GM23338 (cell line): ENCODE measurements at regions not wholly inside any gene's neighbourhood (a gene's known extent, or its start where the extent isn't known, plus 50 kb on each side); places are given as distances from the start of the nearest gene placed in this dataset.

ENCODE experiments used
- ATAC-seq: fragments of 200-7000 bp; cut with Tn5 transposase; 3 replicates; pipeline ENCODE4 v1.9.1; 2020
- DNase-seq: peaks from one replicate; pipeline ENCODE4 v3.0.0-alpha.2; 2015; ENCODE audit warnings: low spot score
- H2AFZ ChIP-seq: fragments of 200-600 bp; sonication (generic); 2 replicates; pipeline ENCODE4 v1.8.0; 2016; ENCODE audit warnings: antibody characterized with exemption, mild to moderate bottlenecking, moderate library complexity
- H3F3A ChIP-seq: fragments of 200-600 bp; sonication (generic); replicated peaks from 2 replicates; pipeline ENCODE4 v1.8.0; 2017; ENCODE audit warnings: antibody characterized with exemption, mixed run types, low read depth
- H3K27ac ChIP-seq: fragments of 200-600 bp; sonication (generic); 2 replicates; pipeline ENCODE4 v1.6.1; 2016; ENCODE audit warnings: low read depth
- H3K27me3 ChIP-seq: fragments of 200-600 bp; sonication (generic); 2 replicates; pipeline ENCODE4 v1.8.0; 2016; ENCODE audit warnings: mild to moderate bottlenecking, mixed run types, moderate library complexity; ENCODE audit not compliant: insufficient read depth
- H3K36me3 ChIP-seq: fragments of 200-600 bp; sonication (generic); 2 replicates; pipeline ENCODE4 v1.8.0; 2016; ENCODE audit warnings: mild to moderate bottlenecking; ENCODE audit not compliant: insufficient read depth
- H3K4me1 ChIP-seq: fragments of 200-600 bp; sonication (generic); 2 replicates; pipeline ENCODE4 v1.8.0; 2016; ENCODE audit warnings: mild to moderate bottlenecking, moderate library complexity; ENCODE audit not compliant: insufficient read depth
- H3K4me2 ChIP-seq: fragments of 200-600 bp; sonication (generic); 2 replicates; pipeline ENCODE4 v1.7.1; 2017; ENCODE audit warnings: mixed run types
- H3K4me3 ChIP-seq: fragments of 200-600 bp; sonication (generic); 2 replicates; pipeline ENCODE4 v1.6.1; 2016; ENCODE audit warnings: mixed run types
- H3K79me2 ChIP-seq: fragments of 200-600 bp; sonication (generic); replicated peaks from 2 replicates; pipeline ENCODE4 v1.8.0; 2017; ENCODE audit warnings: mild to moderate bottlenecking; ENCODE audit not compliant: insufficient read depth
- H3K9me2 ChIP-seq: fragments of 200-600 bp; sonication (generic); 2 replicates; pipeline ENCODE4 v1.8.0; 2017; ENCODE audit not compliant: insufficient read depth
- H4K20me1 ChIP-seq: fragments of 200-600 bp; sonication (generic); replicated peaks from 2 replicates; pipeline ENCODE4 v1.8.0; 2017; ENCODE audit warnings: mild to moderate bottlenecking; ENCODE audit not compliant: insufficient read depth
- H3K27ac Mint-ChIP-seq: 2 replicates; pipeline ENCODE4 v1.8.0; 2020; ENCODE audit warnings: inconsistent platforms, mild to moderate bottlenecking, moderate library complexity, mixed read lengths
- H3K27me3 Mint-ChIP-seq: 3 replicates; pipeline ENCODE4 v1.8.0; 2022; ENCODE audit warnings: low read depth, mild to moderate bottlenecking, moderate library complexity, mixed read lengths, inconsistent platforms; ENCODE audit not compliant: insufficient read depth, poor library complexity
- H3K36me3 Mint-ChIP-seq: 3 replicates; pipeline ENCODE4 v1.8.0; 2021; ENCODE audit warnings: low read depth, mild to moderate bottlenecking, inconsistent platforms, moderate library complexity, mixed read lengths
- H3K4me1 Mint-ChIP-seq: 3 replicates; pipeline ENCODE4 v1.8.0; 2020; ENCODE audit warnings: mild to moderate bottlenecking, inconsistent platforms, mixed read lengths
- H3K4me3 Mint-ChIP-seq: 3 replicates; pipeline ENCODE4 v1.8.0; 2021; ENCODE audit warnings: moderate library complexity, mild to moderate bottlenecking, inconsistent platforms, mixed read lengths
- H3K9me3 Mint-ChIP-seq: 3 replicates; pipeline ENCODE4 v1.8.0; 2020; ENCODE audit warnings: moderate library complexity, mild to moderate bottlenecking, inconsistent platforms, mixed read lengths
- CREB1 ChIP-seq: fragments of 250-450 bp; sonication (Bioruptor Pico); IDR thresholded peaks from 2 replicates; pipeline ENCODE4 v1.5.0; 2020; ENCODE audit warnings: low read depth, mild to moderate bottlenecking, moderate library complexity
- CTCF ChIP-seq, 2 experiments: fragments of 200-600 bp in 1 of 2; sonication (generic) in 1 of 2; conservative IDR thresholded peaks; 2 replicates each; pipeline versions ENCODE4 v1.5.1 to v1.6.1; 2016 to 2017; ENCODE audit warnings: antibody characterized with exemption in 2 of 2, low read depth in 2 of 2, mild to moderate bottlenecking in 2 of 2, moderate library complexity in 1 of 2
- ETS1 ChIP-seq: IDR thresholded peaks from 2 replicates; pipeline ENCODE4 v1.6.1; 2016; ENCODE audit warnings: antibody characterized with exemption
- EZH2 ChIP-seq: fragments of 200-600 bp; sonication (generic); IDR thresholded peaks from one replicate; pipeline ENCODE4 v1.8.0; 2017; ENCODE audit warnings: antibody characterized with exemption, mild to moderate bottlenecking, low read depth; ENCODE audit not compliant: unreplicated experiment
- EZH2phosphoT487 ChIP-seq: fragments of 200-600 bp; sonication (generic); IDR thresholded peaks from one replicate; pipeline ENCODE4 v1.8.1; 2018; ENCODE audit warnings: antibody characterized with exemption; ENCODE audit not compliant: unreplicated experiment
- JUNB ChIP-seq: IDR thresholded peaks from one replicate; pipeline ENCODE4 v1.6.1; 2016; ENCODE audit warnings: antibody characterized with exemption; ENCODE audit not compliant: unreplicated experiment
- NANOG ChIP-seq: IDR thresholded peaks from 2 replicates; pipeline ENCODE4 v1.6.1; 2016; ENCODE audit warnings: antibody characterized with exemption, borderline replicate concordance
- POLR2AphosphoS5 ChIP-seq: IDR thresholded peaks from 2 replicates; pipeline ENCODE4 v1.6.1; 2016; ENCODE audit warnings: antibody characterized with exemption, low read depth
- REST ChIP-seq: IDR thresholded peaks from one replicate; pipeline ENCODE4 v1.6.1; 2018; ENCODE audit warnings: antibody characterized with exemption; ENCODE audit not compliant: unreplicated experiment
- STAT1 ChIP-seq: IDR thresholded peaks from one replicate; pipeline ENCODE4 v1.6.1; 2016; ENCODE audit warnings: antibody characterized with exemption; ENCODE audit not compliant: unreplicated experiment
- ZNF114 ChIP-seq: fragments of 250-450 bp; sonication (Bioruptor Pico); IDR thresholded peaks from 2 replicates; pipeline ENCODE4 v1.5.0; 2020; ENCODE audit warnings: mild to moderate bottlenecking, moderate library complexity
- ZNF331 ChIP-seq: fragments of 250-450 bp; sonication (Bioruptor Pico); IDR thresholded peaks from 2 replicates; pipeline ENCODE4 v1.5.0; 2020; ENCODE audit warnings: low read depth, mild to moderate bottlenecking, moderate library complexity

- Histone ChIP-seq H2AFZ (no peak overlapping the region), H3K4me1 (no peaks in the 10 kb centered on the region), H3K79me2 (no peaks in the 10 kb centered on the region), H3K4me3 (no peak overlapping the region), H3K27me3 (no peaks in the 10 kb centered on the region), H3K27ac (no peak overlapping the region), H4K20me1 (no peaks in the 10 kb centered on the region), H3K4me2 (no peak overlapping the region), H3F3A (no peaks in the 10 kb centered on the region), H3K36me3 (no peaks in the 10 kb centered on the region), H3K9me2 (no peaks in the 10 kb centered on the region)
- ATAC-seq (no peak), DNase-seq (no peak)
- H3K27ac Mint-ChIP-seq: no peak overlapping the region
- TF ChIP-seq ZNF114 (CRISPR knock-in tag): no peak
- no peak for TF ChIP-seq NANOG
- TF ChIP-seq STAT1: no peak
- TF ChIP-seq JUNB: no peak
- TF ChIP-seq CTCF (conservative IDR thresholded peaks at IDR 0.05; ENCODE audit: low read depth in 2 of 2): no peak
- no peak for TF ChIP-seq ETS1
- TF ChIP-seq POLR2AphosphoS5: no peak
- no peak for TF ChIP-seq EZH2
- no peak for TF ChIP-seq EZH2phosphoT487
- no peak for TF ChIP-seq CREB1 (CRISPR knock-in tag)
- H3K36me3 Mint-ChIP-seq: no peaks in the 10 kb centered on the region
- H3K4me3 Mint-ChIP-seq: no peak overlapping the region
- no peaks in the 10 kb centered on the region for H3K4me1 Mint-ChIP-seq
- H3K9me3 Mint-ChIP-seq: no peaks in the 10 kb centered on the region; the same call in 2 of the 3 replicates
- H3K27me3 Mint-ChIP-seq: no peaks in the 10 kb centered on the region
Observed at GRCh38 chrX:25646156-25646555, 492.0 kb upstream of the MAGEB18 start.

DNA sequence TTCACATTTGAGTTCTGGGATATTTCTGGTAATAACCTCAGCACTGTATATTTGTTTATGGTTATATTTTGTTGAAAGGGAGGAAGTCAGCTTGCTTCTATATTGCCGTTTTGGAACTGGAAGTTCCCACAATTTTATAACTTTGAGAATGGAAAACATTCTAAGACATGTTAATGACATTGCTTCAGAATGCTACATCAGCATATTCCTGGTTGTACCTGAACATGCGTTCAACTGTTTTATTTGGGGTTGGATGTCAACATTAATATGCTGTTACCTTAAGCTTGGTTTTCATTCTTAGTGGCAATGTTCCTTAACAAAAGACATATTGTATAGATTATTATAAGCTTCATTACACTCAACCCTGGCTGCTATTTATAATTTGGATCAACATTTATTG lies 489.4 kb upstream of the MAGEB18 start:
- Histone ChIP-seq H3K79me2 (no peaks in the 10 kb centered on the region), H3K36me3 (no peaks in the 10 kb centered on the region), H3F3A (no peaks in the 10 kb centered on the region), H2AFZ (no peak overlapping the region), H3K4me2 (no peak overlapping the region), H3K4me1 (no peaks in the 10 kb centered on the region), H4K20me1 (no peaks in the 10 kb centered on the region), H3K27ac (no peak overlapping the region), H3K9me2 (no peaks in the 10 kb centered on the region), H3K4me3 (no peak overlapping the region), H3K27me3 (no peaks in the 10 kb centered on the region)
- no peaks in the 10 kb centered on the region for H3K4me1 Mint-ChIP-seq
- no peaks in the 10 kb centered on the region; the same call in 2 of the 3 replicates for H3K9me3 Mint-ChIP-seq
- H3K36me3 Mint-ChIP-seq: no peaks in the 10 kb centered on the region
- no peaks in the 10 kb centered on the region for H3K27me3 Mint-ChIP-seq
- no peak overlapping the region for H3K27ac Mint-ChIP-seq
- H3K4me3 Mint-ChIP-seq: no peak overlapping the region
- ATAC-seq (no peak), DNase-seq (no peak)
- no peak for TF ChIP-seq NANOG
- no peak for TF ChIP-seq REST
- no peak for TF ChIP-seq EZH2
- no peak for TF ChIP-seq ETS1
- no peak for TF ChIP-seq ZNF114 (CRISPR knock-in tag)
- TF ChIP-seq JUNB: no peak
- TF ChIP-seq POLR2AphosphoS5: no peak
- TF ChIP-seq STAT1: no peak
- TF ChIP-seq CTCF (conservative IDR thresholded peaks at IDR 0.05; ENCODE audit: low read depth in 2 of 2): no peak
- no peak for TF ChIP-seq ZNF331
- TF ChIP-seq CREB1 (CRISPR knock-in tag): no peak
- no peak for TF ChIP-seq EZH2phosphoT487
